ENCODE measurements at regions not wholly inside any gene's neighbourhood (a gene's known extent, or its start where the extent isn't known, plus 50 kb on each side); places are given as distances from the start of the nearest gene placed in this dataset.

DNA sequence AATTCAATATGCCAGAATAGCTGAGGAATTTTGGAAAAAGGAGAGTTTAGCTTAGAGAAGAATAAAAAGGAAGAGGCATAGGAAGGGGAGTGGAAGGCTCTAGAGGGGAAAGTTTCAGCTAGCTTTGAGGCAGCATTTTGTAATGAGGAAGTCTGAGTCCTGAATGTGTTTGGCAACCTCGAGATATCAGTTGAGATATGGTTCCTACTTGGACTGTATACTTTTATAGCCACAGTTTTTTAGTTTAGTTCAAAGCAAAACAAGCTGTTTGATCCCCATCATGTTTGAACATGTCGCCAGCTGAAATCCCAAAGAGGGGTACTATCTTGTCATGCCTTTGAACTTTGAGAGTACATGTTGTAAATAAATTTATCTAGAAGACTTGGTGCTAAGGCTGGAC, 559.0 kb upstream of the FTMT start:
- TF ChIP-seq, protein P1, sequence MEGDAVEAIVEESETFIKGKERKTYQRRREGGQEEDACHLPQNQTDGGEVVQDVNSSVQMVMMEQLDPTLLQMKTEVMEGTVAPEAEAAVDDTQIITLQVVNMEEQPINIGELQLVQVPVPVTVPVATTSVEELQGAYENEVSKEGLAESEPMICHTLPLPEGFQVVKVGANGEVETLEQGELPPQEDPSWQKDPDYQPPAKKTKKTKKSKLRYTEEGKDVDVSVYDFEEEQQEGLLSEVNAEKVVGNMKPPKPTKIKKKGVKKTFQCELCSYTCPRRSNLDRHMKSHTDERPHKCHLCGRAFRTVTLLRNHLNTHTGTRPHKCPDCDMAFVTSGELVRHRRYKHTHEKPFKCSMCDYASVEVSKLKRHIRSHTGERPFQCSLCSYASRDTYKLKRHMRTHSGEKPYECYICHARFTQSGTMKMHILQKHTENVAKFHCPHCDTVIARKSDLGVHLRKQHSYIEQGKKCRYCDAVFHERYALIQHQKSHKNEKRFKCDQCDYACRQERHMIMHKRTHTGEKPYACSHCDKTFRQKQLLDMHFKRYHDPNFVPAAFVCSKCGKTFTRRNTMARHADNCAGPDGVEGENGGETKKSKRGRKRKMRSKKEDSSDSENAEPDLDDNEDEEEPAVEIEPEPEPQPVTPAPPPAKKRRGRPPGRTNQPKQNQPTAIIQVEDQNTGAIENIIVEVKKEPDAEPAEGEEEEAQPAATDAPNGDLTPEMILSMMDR (IDR thresholded peaks at IDR 0.05; ENCODE audit: insufficient read depth, low read length, poor library complexity, severe bottlenecking): no peak
- no peak for TF ChIP-seq EZH2phosphoT487 (conservative IDR thresholded peaks at IDR 0.05; ENCODE audit: low read length)

All from SU-DHL-6 (cell line).